ENCODE measurements at regions not wholly inside any gene's neighbourhood (a gene's known extent, or its start where the extent isn't known, plus 50 kb on each side); places are given as distances from the start of the nearest gene placed in this dataset.

GRCh38 chr11:14583252-14584034 is 60.2 kb upstream of the PDE3B start:
- H3K9me3 ChIP-seq (ENCODE audit: low read length) = no peaks in the 10 kb centered on the region
- no peak overlapping the region for H3K9ac ChIP-seq (ENCODE audit: low read length)
- H3K9me2 ChIP-seq (ENCODE audit: low read depth, low read length) = no peaks in the 10 kb centered on the region
- H3K4me2 ChIP-seq (ENCODE audit: low read length) = no peak overlapping the region
- H3K79me2 ChIP-seq (ENCODE audit: insufficient read depth, low read length) = no peaks in the 10 kb centered on the region
- no peak overlapping the region for H3K27ac ChIP-seq (ENCODE audit: low read depth, low read length, poor library complexity, severe bottlenecking)
- H4K20me1 ChIP-seq (ENCODE audit: insufficient read depth, low read length) = no peaks in the 10 kb centered on the region
- no peak overlapping the region for H2AFZ ChIP-seq (ENCODE audit: low read length)
- no peaks in the 10 kb centered on the region for H3F3A ChIP-seq (ENCODE audit: insufficient read depth, low read length)
- H3K4me3 ChIP-seq (ENCODE audit: low read depth, low read length, poor library complexity, severe bottlenecking) = no peak overlapping the region
- TF ChIP-seq EZH2 (IDR thresholded peaks at IDR 0.05; ENCODE audit: borderline replicate concordance, low read length) (no peak), CTCF (IDR thresholded peaks at IDR 0.05; ENCODE audit: low read length) (no peak)
- H3K4me1 ChIP-seq (ENCODE audit: insufficient read depth, low read length, severe bottlenecking) = peaks cover 22% of the 10 kb centered on the region
- H3K27me3 ChIP-seq (ENCODE audit: insufficient read depth, low read length) = no peaks in the 10 kb centered on the region
- H3K36me3 ChIP-seq (ENCODE audit: insufficient read depth, low read length) = no peaks in the 10 kb centered on the region

- H3K9me2 ChIP-seq (ENCODE audit: low read depth, low read length) = no peaks in the 10 kb centered on the region
- H3F3A ChIP-seq (ENCODE audit: insufficient read depth, low read length) = no peaks in the 10 kb centered on the region
- H3K27me3 ChIP-seq (ENCODE audit: insufficient read depth, low read length) = no peaks in the 10 kb centered on the region
- no peak overlapping the region for H3K4me2 ChIP-seq (ENCODE audit: low read length)
- no peak overlapping the region for H2AFZ ChIP-seq (ENCODE audit: low read length)
- no peaks in the 10 kb centered on the region for H3K79me2 ChIP-seq (ENCODE audit: insufficient read depth, low read length)
- H3K9ac ChIP-seq (ENCODE audit: low read length) = no peak overlapping the region
- H3K36me3 ChIP-seq (ENCODE audit: insufficient read depth, low read length) = no peaks in the 10 kb centered on the region
- H3K4me3 ChIP-seq (ENCODE audit: low read depth, low read length, poor library complexity, severe bottlenecking) = no peak overlapping the region
- TF ChIP-seq EZH2 (IDR thresholded peaks at IDR 0.05; ENCODE audit: borderline replicate concordance, low read length) (no peak), CTCF (IDR thresholded peaks at IDR 0.05; ENCODE audit: low read length) (no peak)
- H4K20me1 ChIP-seq (ENCODE audit: insufficient read depth, low read length) = no peaks in the 10 kb centered on the region
- no peaks in the 10 kb centered on the region for H3K9me3 ChIP-seq (ENCODE audit: low read length)
- H3K4me1 ChIP-seq (ENCODE audit: insufficient read depth, low read length, severe bottlenecking) = peaks cover 16% of the 10 kb centered on the region
- H3K27ac ChIP-seq (ENCODE audit: low read depth, low read length, poor library complexity, severe bottlenecking) = no peak overlapping the region
These were observed 59.6 kb upstream of the PDE3B start for GRCh38 chr11:14584035-14584363.

GRCh38 chr11:14584595-14584994 is 59.0 kb upstream of the PDE3B start:
- Histone ChIP-seq H3K79me2 (ENCODE audit: insufficient read depth, low read length) (no peaks in the 10 kb centered on the region), H3K9ac (ENCODE audit: low read length) (no peak overlapping the region), H2AFZ (ENCODE audit: low read length) (no peak overlapping the region), H3K27me3 (ENCODE audit: insufficient read depth, low read length) (no peaks in the 10 kb centered on the region), H4K20me1 (ENCODE audit: insufficient read depth, low read length) (no peaks in the 10 kb centered on the region), H3K27ac (ENCODE audit: low read depth, low read length, poor library complexity, severe bottlenecking) (no peak overlapping the region), H3K9me2 (ENCODE audit: low read depth, low read length) (no peaks in the 10 kb centered on the region), H3F3A (ENCODE audit: insufficient read depth, low read length) (no peaks in the 10 kb centered on the region), H3K4me2 (ENCODE audit: low read length) (no peak overlapping the region), H3K4me3 (ENCODE audit: low read depth, low read length, poor library complexity, severe bottlenecking) (no peak overlapping the region), H3K9me3 (ENCODE audit: low read length) (no peaks in the 10 kb centered on the region), H3K36me3 (ENCODE audit: insufficient read depth, low read length) (no peaks in the 10 kb centered on the region), H3K4me1 (ENCODE audit: insufficient read depth, low read length, severe bottlenecking) (peaks cover 13% of the 10 kb centered on the region)
- no peak for TF ChIP-seq EZH2 (IDR thresholded peaks at IDR 0.05; ENCODE audit: borderline replicate concordance, low read length)
- TF ChIP-seq CTCF (IDR thresholded peaks at IDR 0.05; ENCODE audit: low read length) = no peak
